Stimulated activated CD4-positive, alpha-beta T cell treated with anti-CD3 and anti-CD28 coated beads, Interleukin-4, amount 100 ng/mL, for 24 hours (primary cell): ENCODE measurements at regions not wholly inside any gene's neighbourhood (a gene's known extent, or its start where the extent isn't known, plus 50 kb on each side); places are given as distances from the start of the nearest gene placed in this dataset.
"Not testable (repeated sequence)": the region's sequence is repeated elsewhere in the genome, so short reads cannot be mapped to it uniquely, and the experiment has no call there.

Experiments used
- DNase-seq: peaks from one replicate; pipeline ENCODE4 v3.0.0-alpha.2; 2020

- no peak for DNase-seq
Measured at GRCh38 chr6:160804639-160805038, 102.6 kb downstream of the PLG start.

GRCh38 chr6:160808263-160808662 is 106.2 kb downstream of the PLG start:
- no peak for DNase-seq

- DNase-seq = no peak
Measured at GRCh38 chr6:160810238-160810637, 108.2 kb downstream of the PLG start.

- no peak for DNase-seq
Measured at GRCh38 chr6:160812097-160812496, 110.1 kb downstream of the PLG start.

GRCh38 chr6:160818934-160819333 is 116.9 kb downstream of the PLG start:
- no peak for DNase-seq

GRCh38 chr6:160820661-160821060 is 118.6 kb downstream of the PLG start:
- not testable (repeated sequence) for DNase-seq

- DNase-seq = no peak
Measured at GRCh38 chr6:160831739-160832138, 129.7 kb downstream of the PLG start.

- no peak for DNase-seq
Measured at GRCh38 chr6:160832422-160832821, 130.4 kb downstream of the PLG start.

- no peak for DNase-seq
Measured at GRCh38 chr6:160837146-160837545, 135.1 kb downstream of the PLG start.

GRCh38 chr6:160851031-160851430 is 140.5 kb upstream of the MAP3K4 start:
- DNase-seq = no peak

- DNase-seq = no peak
Measured at GRCh38 chr6:160853946-160854345, 137.6 kb upstream of the MAP3K4 start.

- no peak for DNase-seq
Measured at GRCh38 chr6:160858886-160859285, 132.7 kb upstream of the MAP3K4 start.

GRCh38 chr6:160859822-160860221 is 131.7 kb upstream of the MAP3K4 start:
- DNase-seq = no peak

GRCh38 chr6:160861824-160862223 is 129.7 kb upstream of the MAP3K4 start:
- DNase-seq = no peak

GRCh38 chr6:160863782-160864181 is 127.8 kb upstream of the MAP3K4 start:
- no peak for DNase-seq

- DNase-seq = no peak
Measured at GRCh38 chr6:160871320-160871719, 120.2 kb upstream of the MAP3K4 start.

- DNase-seq = no peak
Measured at GRCh38 chr6:160881148-160881808, 110.3 kb upstream of the MAP3K4 start.

GRCh38 chr6:160882006-160882405 is 109.6 kb upstream of the MAP3K4 start:
- no peak for DNase-seq

GRCh38 chr6:160882791-160883279 is 108.7 kb upstream of the MAP3K4 start:
- DNase-seq = no peak

- DNase-seq = no peak
Measured at GRCh38 chr6:160883560-160883959, 108.0 kb upstream of the MAP3K4 start.

- DNase-seq = no peak
Measured at GRCh38 chr6:160883999-160884398, 107.6 kb upstream of the MAP3K4 start.

GRCh38 chr6:160889148-160889547 is 102.4 kb upstream of the MAP3K4 start:
- DNase-seq = not testable (repeated sequence)

- no peak for DNase-seq
Measured at GRCh38 chr6:160891690-160892089, 99.9 kb upstream of the MAP3K4 start.

- no peak for DNase-seq
Measured at GRCh38 chr6:160895562-160895961, 96.0 kb upstream of the MAP3K4 start.
